HT1080 (cell line): ENCODE measurements at regions not wholly inside any gene's neighbourhood (a gene's known extent, or its start where the extent isn't known, plus 50 kb on each side); places are given as distances from the start of the nearest gene placed in this dataset.

Experiments used
- DNase-seq: peaks from one replicate; pipeline ENCODE4 v3.0.0-alpha.2; 2015; ENCODE audit warnings: low read depth

GRCh38 chr3:117393119-117393518 is 683.5 kb downstream of the TUSC7 start:
- peak; percentile 46 for DNase-seq

DNA sequence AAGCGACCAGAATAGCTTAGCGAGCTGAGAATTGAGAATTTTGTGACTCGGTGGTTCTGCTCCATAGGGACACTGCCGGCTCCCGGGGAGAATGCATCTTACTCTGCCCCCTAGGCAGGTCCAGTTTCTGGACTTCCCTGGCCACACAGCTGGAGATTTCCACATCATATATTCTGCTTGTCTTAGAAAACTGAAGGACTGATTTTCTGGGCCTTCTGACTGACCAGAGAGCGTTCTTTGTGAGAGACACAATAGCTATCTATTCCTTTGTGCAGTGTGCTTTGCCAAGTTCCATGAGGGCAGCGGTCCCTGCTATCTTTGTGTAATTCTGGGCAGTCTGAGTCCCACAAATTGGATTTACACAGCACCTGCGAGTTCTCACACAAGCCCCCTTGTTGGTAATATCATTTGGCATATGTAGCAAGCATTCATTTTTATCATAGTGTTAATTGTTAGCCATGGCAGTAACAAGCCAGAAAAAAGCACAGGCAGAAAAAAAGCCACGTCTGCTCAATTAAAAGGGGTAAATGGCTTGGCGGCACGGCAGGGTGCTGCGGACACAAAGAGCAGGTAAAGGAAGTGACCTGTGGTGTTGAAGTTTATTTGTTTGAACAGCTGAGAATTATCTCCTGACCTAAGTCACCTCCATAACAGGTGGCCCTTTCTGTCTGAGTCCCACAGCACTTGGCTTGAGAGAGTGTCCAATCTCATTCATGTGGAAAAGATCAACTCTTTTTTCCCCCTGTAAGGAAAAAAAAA is 688.7 kb downstream of the TUSC7 start:
- DNase-seq, result no peak

DNA sequence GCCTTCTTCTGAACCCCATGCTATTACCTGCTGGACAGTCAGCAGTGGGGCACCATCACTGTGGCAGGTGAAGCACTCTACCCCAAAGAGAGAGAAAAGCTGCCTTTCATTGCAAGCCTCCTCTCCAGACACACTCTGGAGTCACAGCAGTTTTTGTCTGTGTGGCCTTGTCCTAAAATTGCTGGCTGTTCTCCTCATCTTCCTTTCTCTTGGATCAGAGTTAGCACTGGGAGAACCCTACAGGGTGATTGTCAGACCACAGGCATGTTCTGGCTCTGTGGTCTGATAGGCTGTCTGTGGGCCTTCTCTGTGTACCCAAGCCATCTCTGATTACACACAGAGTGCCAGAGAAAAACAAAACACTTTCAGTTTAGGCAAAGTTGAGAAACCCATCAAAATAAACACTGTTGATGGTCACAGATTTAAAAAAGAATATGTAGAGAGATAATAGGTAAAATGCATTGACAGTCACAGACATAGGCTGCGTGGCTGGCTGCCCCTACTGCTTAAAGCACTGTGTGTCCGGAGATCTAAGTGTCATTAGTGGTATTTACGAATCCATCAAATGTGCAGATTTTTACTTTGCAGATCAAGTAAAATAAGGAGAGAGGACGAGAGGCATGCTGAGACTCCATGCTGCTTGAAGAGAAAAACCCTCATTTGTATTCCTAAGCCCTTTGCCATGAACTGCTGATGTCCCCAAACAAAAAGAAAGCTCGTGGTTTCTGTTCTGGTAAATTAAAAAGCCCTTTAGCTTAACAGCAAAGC is 689.9 kb downstream of the TUSC7 start:
- peak; percentile 53 for DNase-seq

GRCh38 chr3:117400303-117400702 is 690.7 kb downstream of the TUSC7 start:
- no peak for DNase-seq

DNA sequence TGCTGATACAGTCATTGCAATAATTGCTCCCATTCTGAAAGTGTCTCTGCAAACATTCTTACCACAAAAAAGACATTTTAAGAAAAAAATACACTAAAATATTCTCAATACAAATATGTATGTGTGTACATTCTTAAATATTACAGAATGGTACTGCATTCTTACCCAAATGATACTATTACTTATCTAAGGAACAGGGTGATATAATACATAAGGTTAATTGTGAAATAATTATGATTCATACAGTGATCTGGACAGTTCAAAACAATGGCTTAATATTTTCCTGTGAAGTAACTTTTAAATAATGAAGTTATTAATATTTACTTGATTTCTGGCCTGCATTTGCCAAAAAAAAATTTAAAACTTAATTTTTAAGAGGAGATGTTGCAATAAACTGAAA is 694.6 kb downstream of the TUSC7 start:
- DNase-seq, result no peak

GRCh38 chr3:117404730-117405129 is 695.2 kb downstream of the TUSC7 start:
- DNase-seq, result no peak

DNA sequence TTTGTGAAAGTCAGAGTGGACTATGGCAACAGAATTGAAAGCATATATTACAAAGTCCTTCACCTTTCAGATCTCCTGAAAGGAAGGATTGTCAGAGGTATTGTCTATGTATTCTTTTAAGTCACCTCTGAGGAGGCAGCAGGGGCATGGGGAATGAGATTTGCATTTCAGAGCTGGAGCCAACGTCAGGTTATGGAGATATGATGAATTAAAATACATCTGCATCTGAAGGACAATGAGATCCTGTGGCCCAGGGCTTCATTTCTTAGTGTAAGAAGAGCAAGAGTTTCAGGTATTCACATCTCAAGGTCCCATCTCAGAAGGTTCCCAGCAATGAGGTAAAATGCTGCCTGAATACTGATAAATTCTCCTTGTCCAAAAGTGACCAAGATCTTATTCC is 695.8 kb downstream of the TUSC7 start:
- DNase-seq, result no peak

GRCh38 chr3:117407317-117407716 is 697.7 kb downstream of the TUSC7 start:
- DNase-seq, result peak; percentile 23

DNA sequence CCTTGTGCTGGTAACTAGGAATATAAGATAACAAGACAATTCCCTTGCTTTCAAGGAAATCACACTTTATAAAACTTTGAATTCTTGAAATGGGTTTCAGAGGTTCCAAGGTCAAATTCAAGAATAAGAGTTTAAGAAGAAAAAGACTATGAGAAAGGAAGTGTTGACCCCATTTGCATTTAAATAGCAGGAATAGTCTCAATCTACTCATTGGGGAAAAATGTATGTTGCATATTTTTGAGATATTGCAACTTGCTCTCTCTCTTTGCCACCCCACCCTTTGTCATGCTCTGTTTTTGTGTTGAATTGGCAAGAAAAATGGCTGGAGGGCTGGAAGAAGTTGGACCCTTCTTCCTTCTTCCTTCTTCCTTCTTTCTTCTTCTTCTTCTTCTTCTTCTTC is 699.2 kb downstream of the TUSC7 start:
- DNase-seq, result no peak

GRCh38 chr3:117409256-117409655 is 699.7 kb downstream of the TUSC7 start:
- DNase-seq, result no peak

GRCh38 chr3:117409701-117410459 is 700.3 kb downstream of the TUSC7 start:
- no peak for DNase-seq

DNA sequence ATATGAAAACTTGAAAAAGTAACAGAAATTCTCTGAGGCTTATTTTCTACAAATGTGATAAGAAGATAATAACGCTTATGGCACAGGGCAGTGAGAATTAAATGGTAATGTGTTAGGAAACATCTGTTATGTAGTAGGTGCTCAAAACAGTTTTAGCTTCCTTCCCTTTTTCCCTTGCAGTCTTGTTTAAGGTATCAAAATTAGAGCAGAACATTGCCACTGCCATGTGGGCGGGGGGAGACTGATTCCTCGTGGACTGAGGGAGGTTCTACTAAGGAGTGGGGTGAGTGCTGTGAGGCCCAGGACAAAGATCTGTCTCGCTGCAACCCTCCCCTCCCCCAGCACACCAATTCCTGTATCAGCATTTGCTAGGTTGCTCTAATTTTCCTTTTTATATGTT is 702.4 kb downstream of the TUSC7 start:
- no peak for DNase-seq

- no peak for DNase-seq
Measured at GRCh38 chr3:117417411-117417810, 707.8 kb downstream of the TUSC7 start.

DNA sequence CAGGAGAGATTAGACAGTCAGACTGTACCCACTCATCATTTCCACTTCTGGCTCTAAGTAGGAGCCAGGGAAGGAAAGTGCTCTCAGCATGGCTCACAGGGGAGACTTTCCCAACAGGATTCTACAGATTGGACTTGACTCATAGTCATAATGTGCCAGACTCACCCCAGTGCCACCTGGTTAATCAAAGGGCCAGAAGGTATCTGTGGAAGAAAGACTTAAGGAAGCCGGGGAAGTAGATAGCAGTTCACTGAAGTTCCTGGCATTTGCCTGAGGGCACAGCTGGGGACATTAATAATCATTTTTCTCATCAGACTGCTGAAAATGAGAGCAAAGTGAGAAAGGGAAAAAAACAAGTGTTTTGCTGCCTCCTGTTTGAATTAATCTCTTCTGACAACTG is 717.5 kb downstream of the TUSC7 start:
- DNase-seq, result no peak

DNA sequence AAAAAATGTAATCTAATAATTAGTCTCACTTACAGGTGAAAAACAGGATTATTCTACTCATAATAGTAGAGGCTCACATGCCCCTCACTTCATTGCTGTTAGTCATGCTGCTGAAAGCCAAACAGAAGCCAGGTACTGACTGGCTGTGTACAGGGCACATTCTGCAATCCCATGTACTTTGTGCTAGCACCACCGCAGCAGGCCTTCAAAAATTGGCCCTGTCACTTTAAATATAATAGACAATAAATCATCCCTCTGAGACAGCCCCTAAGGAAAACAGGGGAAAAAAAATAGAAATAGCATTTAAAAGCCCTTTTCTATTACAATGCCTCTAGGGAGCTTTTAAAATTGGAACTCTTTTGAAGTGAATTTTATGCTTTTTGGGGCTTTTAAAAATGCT is 723.8 kb downstream of the TUSC7 start:
- DNase-seq, result no peak

DNA sequence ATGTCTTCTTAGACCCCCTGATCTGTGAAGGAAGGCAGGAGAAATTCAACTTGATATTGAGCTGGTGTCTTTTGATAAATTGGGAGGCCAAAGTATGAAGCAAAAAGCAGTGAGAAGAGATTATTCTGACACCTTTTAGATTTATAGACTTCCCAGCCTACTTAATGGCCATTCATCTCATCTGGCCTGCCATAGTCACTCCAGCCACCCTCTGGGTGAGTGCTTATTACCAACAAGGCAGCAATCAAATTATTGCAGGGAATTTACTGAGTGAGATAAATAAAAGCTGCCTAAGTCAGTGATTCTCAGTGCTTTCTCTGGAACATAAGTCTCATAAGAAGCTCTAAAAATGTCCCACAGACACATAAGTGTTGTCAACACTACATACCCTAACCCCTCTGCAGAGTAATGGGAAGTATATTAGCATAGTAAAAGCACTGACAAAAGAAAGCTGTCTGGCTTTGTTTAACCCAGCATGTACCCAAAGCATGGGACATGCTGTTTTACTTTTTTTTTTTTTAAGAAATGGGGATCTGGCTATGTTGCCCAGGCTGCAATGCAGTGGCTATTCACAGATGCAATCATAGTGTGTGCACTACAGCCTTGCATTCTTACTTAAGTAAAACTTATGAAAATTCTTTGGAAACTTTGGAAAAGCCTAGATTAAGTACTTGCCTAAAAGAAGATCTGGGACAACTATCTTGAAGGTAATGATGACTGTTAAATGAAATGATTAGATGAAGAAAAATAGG is 725.3 kb downstream of the TUSC7 start:
- no peak for DNase-seq

- DNase-seq, result no peak
Measured at GRCh38 chr3:117435506-117435905, 725.9 kb downstream of the TUSC7 start.

DNA sequence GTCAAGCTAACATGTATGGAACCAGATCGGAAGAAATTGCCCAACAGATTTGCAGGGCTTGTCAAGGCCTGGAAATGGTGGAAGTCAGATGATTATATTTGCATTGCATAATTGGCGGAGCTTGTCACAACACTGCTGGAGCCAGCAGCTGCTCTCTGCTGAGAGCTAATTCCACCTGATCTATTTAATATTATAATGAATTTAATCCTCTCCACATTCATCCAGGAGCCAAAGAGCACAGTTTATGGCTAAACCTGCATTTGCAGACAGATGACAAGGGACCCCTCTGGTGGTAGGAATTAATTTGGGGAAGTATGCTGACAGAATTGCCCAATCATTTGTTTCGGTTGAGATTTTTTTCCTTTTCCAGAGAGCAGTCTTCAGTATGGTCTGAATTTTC is 730.2 kb downstream of the TUSC7 start:
- peak; percentile 25 for DNase-seq

DNA sequence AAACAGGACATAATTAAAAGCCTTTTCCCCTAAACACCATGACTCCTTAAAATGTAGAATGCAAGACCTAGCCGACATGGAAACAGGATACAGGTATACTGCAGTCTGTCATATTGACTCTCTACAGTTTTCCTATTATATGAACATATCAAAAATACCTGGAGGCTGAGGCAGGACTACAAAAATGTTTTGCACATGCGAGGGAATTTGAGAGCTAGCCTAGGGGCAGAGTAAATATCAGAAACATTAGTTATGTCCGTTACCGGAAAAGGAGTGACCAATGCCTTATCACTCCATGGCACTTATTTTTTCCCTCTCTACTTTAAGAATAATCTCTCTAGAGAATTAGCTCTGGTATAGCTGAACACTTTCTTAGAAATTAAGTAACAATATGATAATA is 732.3 kb downstream of the TUSC7 start:
- no peak for DNase-seq

DNA sequence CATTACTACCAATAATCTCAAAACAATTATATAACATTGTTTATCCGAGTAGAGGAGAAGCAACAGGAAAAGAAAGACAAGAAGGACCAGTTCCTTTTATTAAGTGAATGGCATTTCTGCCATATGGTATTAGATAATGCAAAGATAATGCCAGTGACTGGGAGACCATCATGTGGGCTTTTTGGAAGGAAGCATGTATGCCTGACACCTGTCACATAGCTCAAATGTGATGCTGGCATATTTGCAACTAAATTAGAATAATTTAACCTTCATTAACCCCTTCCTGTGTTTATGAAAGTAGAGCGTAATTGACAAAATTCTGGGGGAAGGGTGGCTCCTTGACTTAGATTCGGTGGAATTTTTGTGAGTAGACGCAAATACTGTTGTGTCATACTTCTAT is 733.0 kb downstream of the TUSC7 start:
- no peak for DNase-seq

DNA sequence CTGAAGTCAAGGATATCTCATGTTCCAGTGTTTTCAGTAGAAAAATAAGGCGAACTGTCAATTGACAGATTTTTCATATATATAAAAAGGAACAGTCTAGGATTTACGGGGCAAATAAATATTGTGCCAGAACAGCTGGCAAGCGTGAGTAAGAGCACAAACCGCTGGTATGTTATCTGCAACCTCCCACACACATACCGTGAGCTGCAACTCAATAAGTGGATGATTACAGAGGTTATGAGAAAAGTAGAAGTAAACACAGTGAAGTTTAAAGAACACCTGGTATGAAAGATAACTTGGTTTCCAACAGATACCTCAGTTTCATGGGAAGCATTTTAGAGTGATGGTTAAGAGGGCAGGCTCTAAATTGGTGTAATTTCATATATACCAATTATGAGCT is 733.4 kb downstream of the TUSC7 start:
- DNase-seq, result peak; percentile 6

DNA sequence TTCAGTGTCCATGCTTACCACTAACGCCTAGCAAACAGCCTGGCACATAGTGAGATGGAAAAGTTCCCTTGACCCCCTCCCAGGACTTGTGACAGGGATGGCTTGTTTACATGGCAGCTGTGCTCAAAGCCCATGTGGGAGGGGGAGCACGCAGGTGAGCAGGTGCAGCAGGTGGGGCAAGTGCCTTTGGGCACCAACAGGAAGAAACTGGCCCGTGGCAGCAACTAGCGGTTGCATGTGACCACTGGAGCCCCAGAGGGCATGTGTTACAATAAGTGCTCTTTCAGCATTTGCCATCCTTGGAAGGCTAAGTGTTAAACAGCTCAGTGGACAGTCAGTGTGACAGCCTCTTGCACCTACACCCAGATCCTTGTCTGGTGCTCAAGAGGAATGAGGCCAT is 734.6 kb downstream of the TUSC7 start:
- no peak for DNase-seq
